SKM-1 treated with dmso at 0.1 percent for 144 hours (cell line): ENCODE measurements at regions not wholly inside any gene's neighbourhood (a gene's known extent, or its start where the extent isn't known, plus 50 kb on each side); places are given as distances from the start of the nearest gene placed in this dataset.

ENCODE experiments used
- DNase-seq: peaks from one replicate; lab custom pipeline; 2025; ENCODE audit not compliant: unreplicated experiment; lab: John Stamatoyannopoulos, UW

GRCh38 chr2:64311948-64312621, 141.9 kb upstream of the LGALSL start:
- DNase-seq = no peak

- DNase-seq = no peak
Measured at GRCh38 chr2:64312622-64313397, 141.2 kb upstream of the LGALSL start.

GRCh38 chr2:64313398-64313723, 140.6 kb upstream of the LGALSL start:
- no peak for DNase-seq

- no peak for DNase-seq
Measured at GRCh38 chr2:64315291-64315960, 138.5 kb upstream of the LGALSL start.

- no peak for DNase-seq
Measured at GRCh38 chr2:64317707-64318475, 136.1 kb upstream of the LGALSL start.

GRCh38 chr2:64318476-64318748, 135.6 kb upstream of the LGALSL start:
- no peak for DNase-seq

GRCh38 chr2:64319896-64320295, 134.1 kb upstream of the LGALSL start:
- DNase-seq = no peak

- DNase-seq = no peak
Measured at GRCh38 chr2:64322433-64322832, 131.5 kb upstream of the LGALSL start.

- no peak for DNase-seq
Measured at GRCh38 chr2:64323197-64323596, 130.8 kb upstream of the LGALSL start.

GRCh38 chr2:64324746-64325410, 129.1 kb upstream of the LGALSL start:
- DNase-seq = no peak

GRCh38 chr2:64325477-64325851, 128.5 kb upstream of the LGALSL start:
- no peak for DNase-seq

GRCh38 chr2:64325852-64326577, 127.9 kb upstream of the LGALSL start:
- no peak for DNase-seq

- DNase-seq = no peak
Measured at GRCh38 chr2:64326578-64327050, 127.3 kb upstream of the LGALSL start.

- DNase-seq = no peak
Measured at GRCh38 chr2:64327129-64327509, 126.8 kb upstream of the LGALSL start.

- DNase-seq = peak; percentile 13
Measured at GRCh38 chr2:64327510-64328414, 126.2 kb upstream of the LGALSL start.

- DNase-seq = no peak
Measured at GRCh38 chr2:64328415-64328722, 125.6 kb upstream of the LGALSL start.

GRCh38 chr2:64328756-64329155, 125.2 kb upstream of the LGALSL start:
- DNase-seq = no peak

GRCh38 chr2:64329848-64330247, 124.1 kb upstream of the LGALSL start:
- no peak for DNase-seq

GRCh38 chr2:64330281-64331113, 123.5 kb upstream of the LGALSL start:
- DNase-seq = peak; percentile 79
